GM13977 (cell line): ENCODE measurements at regions not wholly inside any gene's neighbourhood (a gene's known extent, or its start where the extent isn't known, plus 50 kb on each side); places are given as distances from the start of the nearest gene placed in this dataset.

Experiments
- DNase-seq: peaks from one replicate; pipeline ENCODE4 v3.0.0; 2012; ENCODE audit warnings: low spot score
- in situ Hi-C: fragments of 300-500 bp; cut with MboI; formaldehyde crosslinking; loops from one replicate; pipeline ENCODE4 v1.12.0; 2022; ENCODE audit warnings: low sequenced_read_pairs, low pct_unique_long_range_greater_than_20kb, mixed read lengths, inconsistent platforms; ENCODE audit not compliant: unreplicated experiment
- TF ChIP-seq, protein P1 (sequence below): IDR thresholded peaks from 2 replicates; pipeline ENCODE4 v1.5.1; 2012; ENCODE audit warnings: mild to moderate bottlenecking, control low read depth; ENCODE audit not compliant: insufficient read depth; ENCODE audit errors: extremely low read depth, missing control alignments

DNA sequence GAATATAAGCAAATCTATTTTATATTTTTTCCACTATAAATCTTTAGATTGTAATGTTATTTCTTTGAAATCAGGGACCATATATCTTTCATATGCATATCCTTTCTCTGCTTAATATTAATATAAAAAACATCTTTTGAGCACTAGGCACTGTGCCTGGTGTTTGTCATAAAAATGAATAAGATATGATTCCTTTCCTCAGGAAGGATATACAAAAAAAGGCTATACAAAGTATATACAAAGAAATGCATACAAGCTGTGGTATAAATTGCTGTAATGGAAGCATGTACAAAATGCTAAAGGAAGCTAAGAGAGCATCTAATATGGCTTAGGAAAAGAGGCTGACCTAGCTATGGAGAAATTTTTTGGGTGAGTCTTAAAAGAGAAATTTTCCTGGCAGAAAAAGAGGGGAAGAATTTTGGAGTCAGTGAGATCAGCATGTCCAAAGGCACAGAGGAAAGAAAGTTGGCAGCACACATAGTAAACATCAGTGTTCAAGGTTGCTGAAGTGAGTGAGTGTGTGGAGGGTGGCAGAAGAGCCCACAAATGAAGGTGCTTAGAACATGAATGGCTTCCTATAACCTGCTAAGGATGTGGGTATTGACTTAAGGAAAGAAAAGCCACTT lies 500.0 kb downstream of the SPRY1 start:
- DNase-seq = no peak
- TF ChIP-seq, protein P1, sequence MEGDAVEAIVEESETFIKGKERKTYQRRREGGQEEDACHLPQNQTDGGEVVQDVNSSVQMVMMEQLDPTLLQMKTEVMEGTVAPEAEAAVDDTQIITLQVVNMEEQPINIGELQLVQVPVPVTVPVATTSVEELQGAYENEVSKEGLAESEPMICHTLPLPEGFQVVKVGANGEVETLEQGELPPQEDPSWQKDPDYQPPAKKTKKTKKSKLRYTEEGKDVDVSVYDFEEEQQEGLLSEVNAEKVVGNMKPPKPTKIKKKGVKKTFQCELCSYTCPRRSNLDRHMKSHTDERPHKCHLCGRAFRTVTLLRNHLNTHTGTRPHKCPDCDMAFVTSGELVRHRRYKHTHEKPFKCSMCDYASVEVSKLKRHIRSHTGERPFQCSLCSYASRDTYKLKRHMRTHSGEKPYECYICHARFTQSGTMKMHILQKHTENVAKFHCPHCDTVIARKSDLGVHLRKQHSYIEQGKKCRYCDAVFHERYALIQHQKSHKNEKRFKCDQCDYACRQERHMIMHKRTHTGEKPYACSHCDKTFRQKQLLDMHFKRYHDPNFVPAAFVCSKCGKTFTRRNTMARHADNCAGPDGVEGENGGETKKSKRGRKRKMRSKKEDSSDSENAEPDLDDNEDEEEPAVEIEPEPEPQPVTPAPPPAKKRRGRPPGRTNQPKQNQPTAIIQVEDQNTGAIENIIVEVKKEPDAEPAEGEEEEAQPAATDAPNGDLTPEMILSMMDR = no peak
- in situ Hi-C loops = no loop called here

DNA sequence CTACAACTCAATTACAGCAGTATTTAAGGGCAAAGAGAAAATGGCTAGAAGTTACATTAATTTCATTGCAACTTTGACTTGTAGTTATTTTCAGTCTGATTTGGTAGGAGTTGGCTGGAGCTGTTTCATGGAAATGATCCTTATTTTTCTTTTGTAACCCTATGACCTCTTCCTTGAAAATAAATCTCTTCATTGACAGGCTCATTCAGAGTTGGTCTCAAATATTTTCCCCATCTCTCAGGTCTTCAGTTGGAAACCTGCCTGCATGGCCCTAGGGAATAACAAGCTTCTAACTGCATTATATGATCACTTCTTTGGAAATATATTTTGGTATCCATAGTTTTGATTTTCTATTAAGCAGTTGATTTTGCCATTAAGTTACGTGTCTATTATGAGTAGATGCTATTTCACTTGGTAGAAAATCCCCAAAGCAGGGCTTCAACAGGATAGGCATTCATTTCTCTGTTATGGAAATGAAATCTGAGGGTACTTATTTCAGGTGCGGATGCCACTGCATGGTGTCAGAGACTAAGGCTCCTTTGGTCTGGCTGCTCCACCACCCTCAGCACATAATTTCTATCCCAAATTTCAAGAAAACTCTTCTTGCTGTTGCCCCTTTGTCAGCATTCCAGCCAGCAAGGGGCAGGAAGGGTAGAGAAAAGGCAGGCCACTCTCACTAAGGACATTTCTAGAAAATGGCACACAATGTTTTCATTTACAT lies 502.5 kb downstream of the SPRY1 start:
- in situ Hi-C loops = no loop called here

DNA sequence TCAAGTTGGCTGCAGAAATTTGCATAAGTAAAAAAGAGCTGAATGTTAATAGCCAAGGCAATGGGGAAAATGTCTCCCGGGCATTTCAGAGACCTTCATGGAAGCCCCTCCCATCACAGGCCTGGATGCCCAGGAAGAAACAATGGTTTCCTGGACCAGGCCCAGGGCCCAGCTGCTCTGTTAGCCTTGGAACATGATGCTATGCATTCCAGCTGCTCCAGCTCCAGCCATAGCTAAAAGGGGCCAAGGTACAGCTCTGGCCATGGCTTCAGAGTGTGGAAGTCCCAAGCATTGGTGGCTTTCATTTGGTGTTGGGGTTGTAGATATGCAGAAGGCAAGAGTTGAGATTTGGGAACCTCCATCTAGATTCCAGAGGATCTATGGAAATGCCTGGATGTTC lies 508.3 kb downstream of the SPRY1 start:
- in situ Hi-C loops = no loop called here
- DNase-seq = no peak
- TF ChIP-seq, protein P1 = no peak

More for the DNA sequence above, 502.5 kb downstream of the SPRY1 start:
- TF ChIP-seq, protein P1 = no peak
- no peak for DNase-seq

DNA sequence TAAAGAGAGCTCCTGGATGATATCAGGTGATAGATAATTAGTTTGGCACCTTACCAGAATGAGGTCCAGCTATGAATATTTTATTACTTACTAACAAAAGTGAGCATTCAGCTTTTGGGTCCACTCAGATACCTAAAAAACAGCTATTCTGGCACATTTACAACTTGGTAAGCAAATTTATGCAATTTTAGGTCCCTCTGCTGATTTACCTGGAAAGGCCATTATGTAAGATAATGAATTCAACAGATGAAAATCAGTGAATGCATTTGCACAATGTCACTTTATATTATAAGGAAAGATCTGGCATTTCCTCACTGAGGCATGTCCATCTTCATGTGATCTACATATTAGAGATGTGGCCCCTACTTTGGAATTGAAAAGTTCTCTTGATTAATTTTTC lies 517.0 kb downstream of the SPRY1 start:
- in situ Hi-C loops = no loop called here
- TF ChIP-seq, protein P1 = no peak
- DNase-seq = no peak

DNA sequence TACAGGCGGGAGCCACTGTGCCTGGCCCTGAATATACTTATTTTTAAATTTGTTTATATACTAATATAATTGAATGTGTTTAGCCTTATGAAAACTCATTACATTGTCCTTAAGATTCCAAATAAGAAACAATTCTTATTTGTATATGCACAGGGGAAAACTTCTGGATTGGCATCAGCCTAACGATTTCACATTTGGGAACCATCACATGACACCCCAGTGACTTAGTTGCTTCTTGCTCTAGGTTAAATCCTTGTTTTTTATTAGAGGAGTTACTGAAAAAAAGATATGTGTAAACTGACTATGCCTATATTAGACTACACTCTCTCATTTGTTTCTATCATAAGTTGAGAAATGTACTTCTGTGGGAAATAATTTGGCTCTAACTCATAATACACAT lies 520.2 kb downstream of the SPRY1 start:
- TF ChIP-seq, protein P1 = no peak
- in situ Hi-C loops = no loop called here
- DNase-seq = no peak

DNA sequence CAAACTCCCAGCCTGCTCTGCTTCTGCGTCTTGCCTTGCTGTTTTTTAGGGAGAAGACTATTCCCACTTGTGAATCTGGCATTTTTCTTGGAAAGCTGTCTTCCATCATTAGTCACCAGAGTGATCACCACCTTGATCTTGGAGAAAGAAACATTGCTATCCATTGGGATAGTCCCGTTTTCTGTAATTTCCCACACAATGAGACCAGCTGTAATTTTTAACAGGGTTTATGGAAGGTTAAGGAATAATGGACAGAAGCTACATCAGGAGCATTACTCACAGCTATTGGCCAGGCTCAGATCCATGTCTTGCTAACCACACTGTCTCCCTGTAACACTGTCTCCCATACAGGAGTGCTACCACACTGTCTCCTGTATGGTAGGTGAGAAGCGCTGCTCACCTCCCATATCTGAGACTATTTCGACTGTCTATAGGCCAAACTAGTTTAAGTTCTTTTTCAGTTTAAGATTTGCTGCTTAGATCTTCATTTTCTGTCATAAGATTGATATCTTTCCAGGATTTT lies 523.0 kb downstream of the SPRY1 start:
- in situ Hi-C loops = no loop called here
- TF ChIP-seq, protein P1 = no peak
- no peak for DNase-seq
